ENCODE measurements at regions not wholly inside any gene's neighbourhood (a gene's known extent, or its start where the extent isn't known, plus 50 kb on each side); places are given as distances from the start of the nearest gene placed in this dataset.

DNA sequence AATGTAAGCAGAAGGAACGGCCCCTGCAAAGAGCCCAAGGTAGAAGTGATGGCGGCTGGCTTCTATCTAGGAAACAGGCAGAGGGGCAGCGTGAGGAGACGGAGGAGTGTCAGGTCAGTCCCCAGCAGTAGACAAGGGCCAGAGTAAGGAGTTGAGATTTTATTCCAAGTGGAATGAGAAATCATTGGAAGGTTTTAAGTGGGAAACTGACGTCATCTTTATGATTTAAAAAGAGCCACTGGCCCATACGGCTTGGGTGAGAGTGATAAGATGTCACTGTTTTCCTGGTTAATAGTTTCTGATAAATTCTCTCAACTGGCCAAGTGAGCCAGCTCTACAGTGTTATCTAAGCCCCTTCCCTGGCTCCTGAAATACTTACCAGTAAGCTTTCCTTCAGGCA lies 103.2 kb upstream of the CAMK1G start:
- Mint-ChIP-seq H3K27me3 (no peaks in the 10 kb centered on the region), H3K4me3 (ENCODE audit: low read depth) (no peak overlapping the region), H3K9me3 (ENCODE audit: low read depth) (peaks cover 2% of the 10 kb centered on the region), H3K4me1 (ENCODE audit: low read depth) (peaks cover 8% of the 10 kb centered on the region), H3K36me3 (ENCODE audit: insufficient read depth) (no peaks in the 10 kb centered on the region), H3K27ac (no peak overlapping the region)
- no peak for DNase-seq (ENCODE audit: low spot score, unreplicated experiment)
- TF ChIP-seq, protein P1, sequence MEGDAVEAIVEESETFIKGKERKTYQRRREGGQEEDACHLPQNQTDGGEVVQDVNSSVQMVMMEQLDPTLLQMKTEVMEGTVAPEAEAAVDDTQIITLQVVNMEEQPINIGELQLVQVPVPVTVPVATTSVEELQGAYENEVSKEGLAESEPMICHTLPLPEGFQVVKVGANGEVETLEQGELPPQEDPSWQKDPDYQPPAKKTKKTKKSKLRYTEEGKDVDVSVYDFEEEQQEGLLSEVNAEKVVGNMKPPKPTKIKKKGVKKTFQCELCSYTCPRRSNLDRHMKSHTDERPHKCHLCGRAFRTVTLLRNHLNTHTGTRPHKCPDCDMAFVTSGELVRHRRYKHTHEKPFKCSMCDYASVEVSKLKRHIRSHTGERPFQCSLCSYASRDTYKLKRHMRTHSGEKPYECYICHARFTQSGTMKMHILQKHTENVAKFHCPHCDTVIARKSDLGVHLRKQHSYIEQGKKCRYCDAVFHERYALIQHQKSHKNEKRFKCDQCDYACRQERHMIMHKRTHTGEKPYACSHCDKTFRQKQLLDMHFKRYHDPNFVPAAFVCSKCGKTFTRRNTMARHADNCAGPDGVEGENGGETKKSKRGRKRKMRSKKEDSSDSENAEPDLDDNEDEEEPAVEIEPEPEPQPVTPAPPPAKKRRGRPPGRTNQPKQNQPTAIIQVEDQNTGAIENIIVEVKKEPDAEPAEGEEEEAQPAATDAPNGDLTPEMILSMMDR (IDR thresholded peaks at IDR 0.05; ENCODE audit: unreplicated experiment): no peak

DNA sequence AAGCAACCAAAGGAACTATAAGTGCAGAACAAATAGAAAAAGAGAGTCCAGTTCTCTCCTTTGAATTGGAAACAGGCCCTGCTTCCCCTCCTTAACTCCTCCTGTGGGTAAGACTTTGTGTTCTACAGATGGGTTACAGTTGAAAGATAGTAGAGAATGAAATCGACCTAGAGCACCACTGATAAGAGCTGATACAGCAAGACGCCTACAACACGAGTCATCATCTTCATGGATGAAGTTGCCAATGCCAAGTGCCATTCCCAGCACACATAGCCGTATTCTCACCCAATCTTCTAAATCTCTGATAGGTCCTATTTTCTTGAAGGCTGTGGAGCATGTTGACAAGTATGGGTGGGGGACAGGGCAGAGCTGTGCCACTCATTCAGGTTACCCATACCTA lies 99.8 kb upstream of the CAMK1G start:
- DNase-seq (ENCODE audit: low spot score, unreplicated experiment): no peak
- H3K4me1 Mint-ChIP-seq (ENCODE audit: low read depth): peaks cover 5% of the 10 kb centered on the region
- no peak overlapping the region for H3K4me3 Mint-ChIP-seq (ENCODE audit: low read depth)
- H3K27ac Mint-ChIP-seq: no peak overlapping the region
- no peaks in the 10 kb centered on the region for H3K9me3 Mint-ChIP-seq (ENCODE audit: low read depth)
- H3K27me3 Mint-ChIP-seq: no peaks in the 10 kb centered on the region
- no peaks in the 10 kb centered on the region for H3K36me3 Mint-ChIP-seq (ENCODE audit: insufficient read depth)
- TF ChIP-seq, protein P1 (IDR thresholded peaks at IDR 0.05; ENCODE audit: unreplicated experiment): no peak

DNA sequence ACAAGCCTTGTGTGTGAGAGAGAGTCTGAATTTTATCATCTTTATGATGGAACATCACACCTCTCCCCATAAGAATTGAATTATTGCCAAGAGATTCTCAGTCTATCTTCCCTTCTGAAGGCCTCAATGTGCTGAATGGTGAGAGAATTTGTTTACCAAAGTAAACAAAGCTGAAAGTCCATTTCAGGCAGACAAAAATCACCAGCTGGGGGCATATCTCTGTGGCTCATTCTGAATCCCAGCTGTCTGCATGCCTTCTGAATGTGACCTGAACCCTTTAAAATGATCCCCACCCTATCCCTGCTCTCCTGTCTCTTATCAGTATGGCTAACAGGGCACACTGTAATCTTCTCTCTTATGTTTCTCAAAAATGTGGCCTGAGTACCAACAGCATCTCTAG lies 99.1 kb upstream of the CAMK1G start:
- Mint-ChIP-seq H3K4me1 (ENCODE audit: low read depth) (peaks cover 5% of the 10 kb centered on the region), H3K9me3 (ENCODE audit: low read depth) (no peaks in the 10 kb centered on the region), H3K4me3 (ENCODE audit: low read depth) (no peak overlapping the region), H3K27me3 (no peaks in the 10 kb centered on the region), H3K27ac (no peak overlapping the region), H3K36me3 (ENCODE audit: insufficient read depth) (no peaks in the 10 kb centered on the region)
- DNase-seq (ENCODE audit: low spot score, unreplicated experiment): no peak
- TF ChIP-seq, protein P1 (IDR thresholded peaks at IDR 0.05; ENCODE audit: unreplicated experiment): no peak

DNA sequence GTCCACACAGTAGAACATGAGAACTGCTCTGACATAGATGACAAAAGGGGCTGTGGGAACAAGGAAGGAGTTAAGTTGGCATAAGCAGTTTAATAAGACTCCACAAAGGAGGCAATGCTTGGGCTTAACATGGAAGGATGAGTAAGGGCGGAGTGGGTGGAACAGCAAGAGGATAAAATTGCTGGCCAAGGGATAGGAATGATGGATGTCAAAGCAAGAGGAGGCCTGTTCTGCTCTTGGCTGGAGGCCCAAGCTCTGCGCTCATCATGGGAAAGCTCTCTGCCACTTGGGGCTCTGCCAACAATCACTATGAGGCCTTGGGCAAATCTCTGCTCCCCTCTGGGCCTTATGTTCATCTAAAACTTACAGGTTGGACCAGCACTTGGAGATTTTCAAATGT lies 98.3 kb upstream of the CAMK1G start:
- peaks cover 8% of the 10 kb centered on the region for H3K4me1 Mint-ChIP-seq (ENCODE audit: low read depth)
- H3K36me3 Mint-ChIP-seq (ENCODE audit: insufficient read depth): no peaks in the 10 kb centered on the region
- H3K27me3 Mint-ChIP-seq: peaks cover 3% of the 10 kb centered on the region
- no peaks in the 10 kb centered on the region for H3K9me3 Mint-ChIP-seq (ENCODE audit: low read depth)
- DNase-seq (ENCODE audit: low spot score, unreplicated experiment): no peak
- TF ChIP-seq, protein P1 (IDR thresholded peaks at IDR 0.05; ENCODE audit: unreplicated experiment): no peak
- no peak overlapping the region for H3K27ac Mint-ChIP-seq
- no peak overlapping the region for H3K4me3 Mint-ChIP-seq (ENCODE audit: low read depth)

DNA sequence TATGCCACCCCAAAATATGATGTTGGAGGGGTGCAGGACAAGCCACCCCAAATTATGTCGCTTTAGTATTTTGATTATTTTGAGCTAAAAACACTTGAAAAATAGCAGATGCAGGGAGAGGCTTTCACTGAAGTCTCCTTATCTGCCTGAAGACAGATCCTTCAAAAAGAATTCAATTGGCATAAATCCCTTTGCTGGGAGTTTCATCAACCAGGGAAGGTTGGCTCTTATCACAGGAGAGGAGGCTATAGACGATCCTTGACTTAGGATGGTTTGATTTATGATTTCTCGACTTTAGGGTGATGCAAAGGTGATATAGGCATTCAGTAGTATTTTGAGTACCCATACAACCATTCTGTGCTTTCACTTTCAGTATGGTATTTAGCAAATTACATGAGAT lies 97.8 kb upstream of the CAMK1G start:
- TF ChIP-seq, protein P1 (IDR thresholded peaks at IDR 0.05; ENCODE audit: unreplicated experiment): no peak
- peaks cover 8% of the 10 kb centered on the region for H3K4me1 Mint-ChIP-seq (ENCODE audit: low read depth)
- H3K27ac Mint-ChIP-seq: no peak overlapping the region
- H3K36me3 Mint-ChIP-seq (ENCODE audit: insufficient read depth): no peaks in the 10 kb centered on the region
- H3K4me3 Mint-ChIP-seq (ENCODE audit: low read depth): no peak overlapping the region
- DNase-seq (ENCODE audit: low spot score, unreplicated experiment): no peak
- no peaks in the 10 kb centered on the region for H3K9me3 Mint-ChIP-seq (ENCODE audit: low read depth)
- peaks cover 3% of the 10 kb centered on the region for H3K27me3 Mint-ChIP-seq
